ENCODE measurements at regions not wholly inside any gene's neighbourhood (a gene's known extent, or its start where the extent isn't known, plus 50 kb on each side); places are given as distances from the start of the nearest gene placed in this dataset.

- Histone ChIP-seq H3K9me3 (replicated peaks in 1 of 2; ENCODE audit: control insufficient read depth in 1 of 2, insufficient read depth in 1 of 2, low read length in 2 of 2) (no peaks in the 10 kb centered on the region), H3K4me3 (replicated peaks in 1 of 3; ENCODE audit: low read depth in 2 of 3, low read length in 3 of 3) (no peak overlapping the region), H2AFZ (ENCODE audit: insufficient read depth, low read depth, low read length, poor library complexity, severe bottlenecking) (no peak overlapping the region), H4K20me1 (ENCODE audit: insufficient read depth, low read length) (no peaks in the 10 kb centered on the region), H3K79me2 (ENCODE audit: insufficient read depth, low read length) (no peaks in the 10 kb centered on the region), H3K27ac (ENCODE audit: low read depth in 1 of 2, low read length in 2 of 2) (no peak overlapping the region), H3K4me1 (ENCODE audit: control insufficient read depth in 1 of 2, insufficient read depth in 2 of 2, low read length in 2 of 2) (no peaks in the 10 kb centered on the region), H3K36me3 (replicated peaks in 1 of 2; ENCODE audit: control insufficient read depth in 1 of 2, insufficient read depth in 2 of 2, low read length in 2 of 2) (no peaks in the 10 kb centered on the region), H3K9ac (ENCODE audit: insufficient read depth, low read length, poor library complexity, severe bottlenecking) (no peak overlapping the region), H3K27me3 (ENCODE audit: control insufficient read depth in 2 of 2, insufficient read depth in 2 of 2, low read length in 2 of 2) (peaks cover 3 to 6% of the 10 kb centered on the region in 2 donors), H3K4me2 (replicated peaks; ENCODE audit: extremely low read depth, low read length, poor library complexity, severe bottlenecking) (no peak overlapping the region)
- no peak overlapping the region for H3K27ac Mint-ChIP-seq
- peaks cover 9 to 16% (median 9%) of the 10 kb centered on the region in 3 donors for H3K27me3 Mint-ChIP-seq (ENCODE audit: low read depth in 3 of 3)
- H3K4me1 Mint-ChIP-seq, result no peaks in the 10 kb centered on the region
- TF ChIP-seq, protein P1, sequence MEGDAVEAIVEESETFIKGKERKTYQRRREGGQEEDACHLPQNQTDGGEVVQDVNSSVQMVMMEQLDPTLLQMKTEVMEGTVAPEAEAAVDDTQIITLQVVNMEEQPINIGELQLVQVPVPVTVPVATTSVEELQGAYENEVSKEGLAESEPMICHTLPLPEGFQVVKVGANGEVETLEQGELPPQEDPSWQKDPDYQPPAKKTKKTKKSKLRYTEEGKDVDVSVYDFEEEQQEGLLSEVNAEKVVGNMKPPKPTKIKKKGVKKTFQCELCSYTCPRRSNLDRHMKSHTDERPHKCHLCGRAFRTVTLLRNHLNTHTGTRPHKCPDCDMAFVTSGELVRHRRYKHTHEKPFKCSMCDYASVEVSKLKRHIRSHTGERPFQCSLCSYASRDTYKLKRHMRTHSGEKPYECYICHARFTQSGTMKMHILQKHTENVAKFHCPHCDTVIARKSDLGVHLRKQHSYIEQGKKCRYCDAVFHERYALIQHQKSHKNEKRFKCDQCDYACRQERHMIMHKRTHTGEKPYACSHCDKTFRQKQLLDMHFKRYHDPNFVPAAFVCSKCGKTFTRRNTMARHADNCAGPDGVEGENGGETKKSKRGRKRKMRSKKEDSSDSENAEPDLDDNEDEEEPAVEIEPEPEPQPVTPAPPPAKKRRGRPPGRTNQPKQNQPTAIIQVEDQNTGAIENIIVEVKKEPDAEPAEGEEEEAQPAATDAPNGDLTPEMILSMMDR (IDR thresholded peaks at IDR 0.05), result no peak
- intact Hi-C loops (cut with micrococcal nuclease), result no loop called here
- no peaks in the 10 kb centered on the region for H3K36me3 Mint-ChIP-seq
- peaks cover 0 to 2% (median 0%) of the 10 kb centered on the region in 7 donors for H3K9me3 Mint-ChIP-seq
- DNase-seq, result no peak
- H3K4me3 Mint-ChIP-seq, result no peak overlapping the region
- WGBS (ENCODE audit: insufficient coverage), result 100% methylated on average over 1 of the region's 5 CpGs
Measured at GRCh38 chr2:234272069-234272850, 221.8 kb downstream of the SPP2 start.

- peaks cover 0 to 2% (median 0%) of the 10 kb centered on the region in 7 donors for H3K9me3 Mint-ChIP-seq
- peaks cover 7 to 12% (median 9%) of the 10 kb centered on the region in 3 donors for H3K27me3 Mint-ChIP-seq (ENCODE audit: low read depth in 3 of 3)
- peaks cover 3 to 6% of the 10 kb centered on the region in 2 donors for H3K27me3 ChIP-seq (ENCODE audit: control insufficient read depth in 2 of 2, insufficient read depth in 2 of 2, low read length in 2 of 2)
- H3K9me3 ChIP-seq (replicated peaks in 1 of 2; ENCODE audit: control insufficient read depth in 1 of 2, insufficient read depth in 1 of 2, low read length in 2 of 2), result no peaks in the 10 kb centered on the region
- H3K4me1 Mint-ChIP-seq, result no peaks in the 10 kb centered on the region
- H3K9ac ChIP-seq (ENCODE audit: insufficient read depth, low read length, poor library complexity, severe bottlenecking), result no peak overlapping the region
- no peaks in the 10 kb centered on the region for H3K36me3 Mint-ChIP-seq
- no peaks in the 10 kb centered on the region for H3K36me3 ChIP-seq (replicated peaks in 1 of 2; ENCODE audit: control insufficient read depth in 1 of 2, insufficient read depth in 2 of 2, low read length in 2 of 2)
- H3K4me2 ChIP-seq (replicated peaks; ENCODE audit: extremely low read depth, low read length, poor library complexity, severe bottlenecking), result no peak overlapping the region
- no peaks in the 10 kb centered on the region for H3K4me1 ChIP-seq (ENCODE audit: control insufficient read depth in 1 of 2, insufficient read depth in 2 of 2, low read length in 2 of 2)
- no peaks in the 10 kb centered on the region for H3K79me2 ChIP-seq (ENCODE audit: insufficient read depth, low read length)
- no peak overlapping the region for H3K27ac Mint-ChIP-seq
- H3K4me3 ChIP-seq (replicated peaks in 1 of 3; ENCODE audit: low read depth in 2 of 3, low read length in 3 of 3), result no peak overlapping the region
- H3K4me3 Mint-ChIP-seq, result no peak overlapping the region
- intact Hi-C loops (cut with micrococcal nuclease), result no loop called here
- no peak overlapping the region for H3K27ac ChIP-seq (ENCODE audit: low read depth in 1 of 2, low read length in 2 of 2)
- no peak for DNase-seq
- no peaks in the 10 kb centered on the region for H4K20me1 ChIP-seq (ENCODE audit: insufficient read depth, low read length)
- TF ChIP-seq, protein P1 (IDR thresholded peaks at IDR 0.05), result no peak
- WGBS (ENCODE audit: insufficient coverage), result 71% methylated on average over 4 of the region's 4 CpGs
- H2AFZ ChIP-seq (ENCODE audit: insufficient read depth, low read depth, low read length, poor library complexity, severe bottlenecking), result no peak overlapping the region
Measured at GRCh38 chr2:234271338-234271737, 220.8 kb downstream of the SPP2 start.
